H1 (cell line): ENCODE measurements at regions not wholly inside any gene's neighbourhood (a gene's known extent, or its start where the extent isn't known, plus 50 kb on each side); places are given as distances from the start of the nearest gene placed in this dataset.
"Not testable (repeated sequence)": the region's sequence is repeated elsewhere in the genome, so short reads cannot be mapped to it uniquely, and the experiment has no call there.

ENCODE experiments used
- MAX ChIP-seq: IDR thresholded peaks from 2 replicates; pipeline ENCODE4 v1.6.1; 2012; ENCODE audit warnings: inconsistent platforms
- NRF1 ChIP-seq: IDR thresholded peaks from 2 replicates; pipeline ENCODE4 v1.6.1; 2011; ENCODE audit warnings: mild to moderate bottlenecking, low read depth, low read length, improper control_type of control experiment
- TF ChIP-seq, protein P1 (sequence below): IDR thresholded peaks from 2 replicates; pipeline ENCODE4 v1.6.1; 2011; ENCODE audit warnings: low read length, improper control_type of control experiment

- TF ChIP-seq MAX, NRF1: not testable (repeated sequence)
- TF ChIP-seq, protein P1, sequence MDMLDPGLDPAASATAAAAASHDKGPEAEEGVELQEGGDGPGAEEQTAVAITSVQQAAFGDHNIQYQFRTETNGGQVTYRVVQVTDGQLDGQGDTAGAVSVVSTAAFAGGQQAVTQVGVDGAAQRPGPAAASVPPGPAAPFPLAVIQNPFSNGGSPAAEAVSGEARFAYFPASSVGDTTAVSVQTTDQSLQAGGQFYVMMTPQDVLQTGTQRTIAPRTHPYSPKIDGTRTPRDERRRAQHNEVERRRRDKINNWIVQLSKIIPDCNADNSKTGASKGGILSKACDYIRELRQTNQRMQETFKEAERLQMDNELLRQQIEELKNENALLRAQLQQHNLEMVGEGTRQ = not testable (repeated sequence)
Measured at GRCh38 chr2:212875950-212876349, 275.5 kb downstream of the IKZF2 start.
